AG04449 (cell line): ENCODE measurements at regions not wholly inside any gene's neighbourhood (a gene's known extent, or its start where the extent isn't known, plus 50 kb on each side); places are given as distances from the start of the nearest gene placed in this dataset.

Experiments used
- CTCF ChIA-PET: fragments of 350-600 bp; formaldehyde crosslinking; extraction: SDS; loops from one replicate; lab custom pipeline; 2021; ENCODE audit warnings: antibody characterized with exemption; lab: Yijun Ruan, JAX
- POLR2A ChIA-PET: fragments of 400-600, 350-600 bp; formaldehyde crosslinking; extraction: SDS; loops from one replicate; lab custom pipeline; 2020; ENCODE audit warnings: antibody characterized with exemption, inconsistent platforms; lab: Yijun Ruan, JAX
- DNase-seq: peaks from one replicate; pipeline ENCODE4 v3.0.0-alpha.2; 2010; ENCODE audit warnings: low read depth, low spot score
- H3K4me3 ChIP-seq: 2 replicates; pipeline ENCODE4 v1.5.1; 2011; ENCODE audit warnings: low read depth, mild to moderate bottlenecking, control low read depth, low read length
- CTCF ChIP-seq: IDR thresholded peaks from one replicate; pipeline ENCODE4 v1.5.1; 2011; ENCODE audit warnings: mild to moderate bottlenecking, moderate library complexity, low read length, control low read depth, inconsistent platforms; ENCODE audit not compliant: insufficient read depth; ENCODE audit errors: missing control alignments

GRCh38 chr6:54698974-54699373 is 147.6 kb upstream of the FAM83B start:
- ChIA-PET CTCF (interaction anchor here (1.3 to 4.7 kb wide), 5 partner anchors 10 to 367 kb away, joined by 3 to 30 read pairs (median 5); no protein-coding TSS in a partner anchor), POLR2A (no interaction called here)
- no peak for DNase-seq
- H3K4me3 ChIP-seq = no peak overlapping the region
- no peak for TF ChIP-seq CTCF

GRCh38 chr6:54700158-54700557 is 146.4 kb upstream of the FAM83B start:
- no peak for DNase-seq
- POLR2A ChIA-PET = no interaction called here
- CTCF ChIA-PET = interaction anchor here (0.8 to 4.7 kb wide), 3 partner anchors 9 to 368 kb away, joined by 3 to 30 read pairs (median 3); no protein-coding TSS in a partner anchor
- no peak for TF ChIP-seq CTCF
- no peak overlapping the region for H3K4me3 ChIP-seq

GRCh38 chr6:54702772-54703171 is 143.8 kb upstream of the FAM83B start:
- no peak for TF ChIP-seq CTCF
- H3K4me3 ChIP-seq = no peak overlapping the region
- CTCF ChIA-PET = interaction anchor here (0.5 to 1.8 kb wide), 3 partner anchors 15 to 716 kb away, joined by 3 to 5 read pairs (median 3); no protein-coding TSS in a partner anchor
- DNase-seq = no peak
- POLR2A ChIA-PET = no interaction called here

GRCh38 chr6:54706391-54706790 is 140.2 kb upstream of the FAM83B start:
- H3K4me3 ChIP-seq = no peak overlapping the region
- no peak for DNase-seq
- ChIA-PET CTCF (interaction anchor here (7.4 kb wide), 1 partner anchor 12 kb away, joined by 58 read pairs; no protein-coding TSS in a partner anchor), POLR2A (no interaction called here)
- no peak for TF ChIP-seq CTCF

- no peak overlapping the region for H3K4me3 ChIP-seq
- CTCF ChIA-PET = interaction anchor here (0.8 to 7.4 kb wide), 2 partner anchors 11 to 988 kb away, joined by 3 to 58 read pairs; no protein-coding TSS in a partner anchor
- no peak for DNase-seq
- TF ChIP-seq CTCF = no peak
- POLR2A ChIA-PET = no interaction called here
Measured at GRCh38 chr6:54706844-54707605, 139.5 kb upstream of the FAM83B start.

GRCh38 chr6:54710456-54710855 is 136.1 kb upstream of the FAM83B start:
- CTCF ChIA-PET = interaction anchor here (7.4 kb wide), 1 partner anchor 8 kb away, joined by 58 read pairs; no protein-coding TSS in a partner anchor

More at GRCh38 chr6:54710456-54710855, 136.1 kb upstream of the FAM83B start:
- POLR2A ChIA-PET = no interaction called here
- no peak for TF ChIP-seq CTCF
- no peak overlapping the region for H3K4me3 ChIP-seq
- no peak for DNase-seq
